GM12878 (cell line): ENCODE measurements at regions not wholly inside any gene's neighbourhood (a gene's known extent, or its start where the extent isn't known, plus 50 kb on each side); places are given as distances from the start of the nearest gene placed in this dataset.

Experiments
- ATAC-seq: fragments of 200-7000 bp; cut with Tn5 transposase; 3 replicates; pipeline ENCODE4 v1.9.1; 2020; ENCODE audit warnings: mild to moderate bottlenecking, moderate library complexity
- BruUV-seq: library from RNA; stranded (reverse); fragments of 400-500 nt; replicated peaks from 2 replicates; lab custom pipeline; 2021; lab: Mats Ljungman, UMichigan
- CTCF ChIA-PET: fragments of 300-600 bp; sonication (Branson Sonifier 250); formaldehyde crosslinking; extraction: SDS; loops from one replicate; lab custom pipeline; 2021; ENCODE audit warnings: inconsistent platforms; lab: Yijun Ruan, JAX
- POLR2A ChIA-PET: fragments of 350-600 bp; formaldehyde crosslinking; extraction: SDS; loops from one replicate; lab custom pipeline; 2021; ENCODE audit warnings: inconsistent platforms; lab: Charles Lee
- RAD21 ChIA-PET: fragments of 300-600 bp; sonication (Branson Sonifier 250); formaldehyde crosslinking; loops from one replicate; lab custom pipeline; 2023; ENCODE audit warnings: antibody characterized with exemption; ENCODE audit not compliant: unreplicated experiment; lab: Charles Lee
- SMC1A ChIA-PET: fragments of 300-600 bp; sonication (Branson Sonifier 250); formaldehyde crosslinking; loops from one replicate; lab custom pipeline; 2023; ENCODE audit not compliant: unreplicated experiment, uncharacterized antibody; lab: Charles Lee
- DNase-seq: peaks from one replicate; pipeline ENCODE4 v3.0.0-alpha.2; 2011; ENCODE audit warnings: low read depth, low spot score
- FAIRE-seq: peaks from 3 replicates; lab custom pipeline; 2011; peaks lifted over from hg19 to GRCh38; lab: Jason Lieb, UNC
- H2AFZ ChIP-seq: 2 replicates; pipeline ENCODE4 v1.6.0; 2011; ENCODE audit warnings: low read depth, low read length, control low read depth; ENCODE audit not compliant: control insufficient read depth
- H3K27ac ChIP-seq: 2 replicates; pipeline ENCODE4 v1.5.1; 2011; ENCODE audit warnings: control low read depth; ENCODE audit not compliant: control insufficient read depth, insufficient read depth
- H3K27me3 ChIP-seq, 2 experiments: replicated peaks in 1 of 2; 2 replicates each; pipeline versions ENCODE4 v1.6.0 to v1.6.1; 2011; ENCODE audit warnings: low read length in 1 of 2; ENCODE audit not compliant: control insufficient read depth in 2 of 2, insufficient read depth in 2 of 2
- H3K36me3 ChIP-seq, 2 experiments: 2 replicates each; pipeline ENCODE4 v1.5.1; 2011; ENCODE audit warnings: low read length in 1 of 2; ENCODE audit not compliant: control insufficient read depth in 2 of 2, insufficient read depth in 2 of 2
- H3K4me1 ChIP-seq: 2 replicates; pipeline ENCODE4 v1.6.1; 2011; ENCODE audit warnings: mild to moderate bottlenecking, low read length, moderate library complexity, mixed read lengths; ENCODE audit not compliant: control insufficient read depth, insufficient read depth
- H3K4me2 ChIP-seq: 2 replicates; pipeline ENCODE4 v1.6.0; 2011; ENCODE audit warnings: control low read depth; ENCODE audit not compliant: control insufficient read depth, insufficient read depth
- H3K4me3 ChIP-seq: fragments of 200-600 bp; sonication (generic); 2 replicates; pipeline ENCODE4 v1.5.1; 2016
- H3K79me2 ChIP-seq: 2 replicates; pipeline ENCODE4 v1.6.0; 2011; ENCODE audit warnings: low read length; ENCODE audit not compliant: control insufficient read depth, insufficient read depth
- H3K9ac ChIP-seq: 2 replicates; pipeline ENCODE4 v1.8.0; 2011; ENCODE audit warnings: low read length, control low read depth, mixed read lengths; ENCODE audit not compliant: control insufficient read depth, insufficient read depth
- H3K9me3 ChIP-seq: replicated peaks from 3 replicates; pipeline ENCODE4 v1.5.1; 2011; ENCODE audit warnings: mild to moderate bottlenecking, low read length; ENCODE audit not compliant: control insufficient read depth, insufficient read depth
- H4K20me1 ChIP-seq: 2 replicates; pipeline ENCODE4 v1.6.0; 2011; ENCODE audit not compliant: control insufficient read depth, insufficient read depth
- CBFB ChIP-seq: IDR thresholded peaks from 2 replicates; pipeline ENCODE4 v1.6.1; 2016; ENCODE audit warnings: antibody characterized with exemption, low read depth
- CBX3 ChIP-seq: fragments of 200-600 bp; sonication (generic); IDR thresholded peaks from 2 replicates; pipeline ENCODE4 v1.6.1; 2016; ENCODE audit warnings: low read depth, borderline replicate concordance
- CREB1 ChIP-seq: IDR thresholded peaks from 2 replicates; pipeline ENCODE4 v1.6.1; 2012; ENCODE audit warnings: low read depth, mild to moderate bottlenecking, inconsistent platforms
- EED ChIP-seq: sonication (generic); IDR thresholded peaks from 2 replicates; pipeline ENCODE4 v1.6.1; 2016; ENCODE audit warnings: antibody characterized with exemption, low read depth
- HCFC1 ChIP-seq: fragments of 150-350 bp; IDR thresholded peaks from 2 replicates; pipeline ENCODE4 v1.6.1; 2014; ENCODE audit warnings: low read length
- KLF5 ChIP-seq: fragments of 450-650 bp; IDR thresholded peaks from 2 replicates; pipeline ENCODE4 v1.6.1; 2014; ENCODE audit warnings: mild to moderate bottlenecking; ENCODE audit not compliant: partially characterized antibody
- RBBP5 ChIP-seq: fragments of 200-600 bp; sonication (generic); conservative IDR thresholded peaks from 2 replicates; pipeline ENCODE4 v1.6.1; 2016
- RUNX3 ChIP-seq: IDR thresholded peaks from 2 replicates; pipeline ENCODE4 v1.6.1; 2012; ENCODE audit warnings: low read length, inconsistent platforms
- SMC3 ChIP-seq: IDR thresholded peaks from 2 replicates; pipeline ENCODE4 v1.6.1; 2011; ENCODE audit warnings: low read length, improper control_type of control experiment, borderline replicate concordance
- ZNF274 ChIP-seq: IDR thresholded peaks from one replicate; pipeline ENCODE4 v1.8.0; 2011; ENCODE audit not compliant: insufficient read length, insufficient read depth
- WGBS: methylation state at CpG from one replicate; pipeline ENCODE4 v1.1.6; 2016; ENCODE audit warnings: low lambda C conversion rate; ENCODE audit not compliant: insufficient replicate concordance, insufficient coverage; ENCODE audit errors: missing lambda C conversion rate; 5-methylcytosine and 5-hydroxymethylcytosine counted together
- in situ Hi-C: fragments of 300-500 bp; cut with MboI; formaldehyde crosslinking; loops from 9 replicates; pipeline ENCODE4 v1.14.3; 2018; ENCODE audit warnings: mixed read lengths
- intact Hi-C: fragments of 100-400 bp; cut with micrococcal nuclease; formaldehyde crosslinking; loops from one replicate; pipeline ENCODE4 v1.14.2; 2022; ENCODE audit not compliant: unreplicated experiment
- TF ChIP-seq, protein P1 (sequence below): fragments of 450-650 bp; IDR thresholded peaks from 2 replicates; pipeline ENCODE4 v1.6.1; 2017; ENCODE audit warnings: mild to moderate bottlenecking, moderate library complexity

DNA sequence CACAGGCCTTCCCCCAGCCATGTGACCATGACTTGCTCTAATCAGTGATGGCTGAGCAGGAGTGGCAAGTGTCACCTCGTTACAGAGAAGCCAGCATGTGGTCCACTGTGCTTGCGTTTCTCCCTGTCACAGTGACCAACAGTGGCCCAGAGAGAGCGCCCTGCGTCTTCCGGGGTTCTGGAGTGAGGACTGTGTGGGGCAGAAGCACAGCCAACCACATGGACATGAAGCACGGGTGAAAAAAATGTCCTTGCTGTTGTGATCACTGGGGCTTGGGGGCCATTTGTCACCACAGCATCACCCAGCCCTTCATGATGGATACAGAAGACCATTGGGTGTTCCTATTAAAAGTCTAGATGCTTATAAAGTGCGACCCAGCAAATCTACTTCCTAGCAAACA, 174.6 kb upstream of the C14orf180 start:
- ChIA-PET RAD21 (no interaction called here), POLR2A (no interaction called here), CTCF (no interaction called here)
- in situ Hi-C loops (no loop called here), intact Hi-C loops (no loop called here)
- Histone ChIP-seq H3K4me3 (no peak overlapping the region), H3K79me2 (no peaks in the 10 kb centered on the region), H3K9me3 (peaks cover 5% of the 10 kb centered on the region; the same call in 2 of the 3 replicates), H3K36me3 (no peaks in the 10 kb centered on the region), H3K9ac (no peak overlapping the region), H3K27ac (no peak overlapping the region), H3K4me2 (no peak overlapping the region), H2AFZ (no peak overlapping the region), H4K20me1 (no peaks in the 10 kb centered on the region), H3K27me3 (no peaks in the 10 kb centered on the region; a peak in 1 of 4 replicates)
- WGBS: 52% methylated on average over 7 of the region's 7 CpGs
- FAIRE-seq (no peak), ATAC-seq (no peak), DNase-seq (no peak)
- BruUV-seq: no TSS peak
- TF ChIP-seq RBBP5: no peak
- TF ChIP-seq, protein P1, sequence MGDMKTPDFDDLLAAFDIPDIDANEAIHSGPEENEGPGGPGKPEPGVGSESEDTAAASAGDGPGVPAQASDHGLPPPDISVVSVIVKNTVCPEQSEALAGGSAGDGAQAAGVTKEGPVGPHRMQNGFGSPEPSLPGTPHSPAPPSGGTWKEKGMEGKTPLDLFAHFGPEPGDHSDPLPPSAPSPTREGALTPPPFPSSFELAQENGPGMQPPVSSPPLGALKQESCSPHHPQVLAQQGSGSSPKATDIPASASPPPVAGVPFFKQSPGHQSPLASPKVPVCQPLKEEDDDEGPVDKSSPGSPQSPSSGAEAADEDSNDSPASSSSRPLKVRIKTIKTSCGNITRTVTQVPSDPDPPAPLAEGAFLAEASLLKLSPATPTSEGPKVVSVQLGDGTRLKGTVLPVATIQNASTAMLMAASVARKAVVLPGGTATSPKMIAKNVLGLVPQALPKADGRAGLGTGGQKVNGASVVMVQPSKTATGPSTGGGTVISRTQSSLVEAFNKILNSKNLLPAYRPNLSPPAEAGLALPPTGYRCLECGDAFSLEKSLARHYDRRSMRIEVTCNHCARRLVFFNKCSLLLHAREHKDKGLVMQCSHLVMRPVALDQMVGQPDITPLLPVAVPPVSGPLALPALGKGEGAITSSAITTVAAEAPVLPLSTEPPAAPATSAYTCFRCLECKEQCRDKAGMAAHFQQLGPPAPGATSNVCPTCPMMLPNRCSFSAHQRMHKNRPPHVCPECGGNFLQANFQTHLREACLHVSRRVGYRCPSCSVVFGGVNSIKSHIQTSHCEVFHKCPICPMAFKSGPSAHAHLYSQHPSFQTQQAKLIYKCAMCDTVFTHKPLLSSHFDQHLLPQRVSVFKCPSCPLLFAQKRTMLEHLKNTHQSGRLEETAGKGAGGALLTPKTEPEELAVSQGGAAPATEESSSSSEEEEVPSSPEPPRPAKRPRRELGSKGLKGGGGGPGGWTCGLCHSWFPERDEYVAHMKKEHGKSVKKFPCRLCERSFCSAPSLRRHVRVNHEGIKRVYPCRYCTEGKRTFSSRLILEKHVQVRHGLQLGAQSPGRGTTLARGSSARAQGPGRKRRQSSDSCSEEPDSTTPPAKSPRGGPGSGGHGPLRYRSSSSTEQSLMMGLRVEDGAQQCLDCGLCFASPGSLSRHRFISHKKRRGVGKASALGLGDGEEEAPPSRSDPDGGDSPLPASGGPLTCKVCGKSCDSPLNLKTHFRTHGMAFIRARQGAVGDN: no peak
- no peak for TF ChIP-seq ZNF274
- no peak for TF ChIP-seq EED
- TF ChIP-seq KLF5: no peak
- TF ChIP-seq CREB1: no peak
- TF ChIP-seq CBX3: no peak
- TF ChIP-seq CBFB: no peak
- TF ChIP-seq SMC3: no peak
- no peak for TF ChIP-seq HCFC1
- no peak for TF ChIP-seq RUNX3
- TF ChIP-seq, all 136 proteins: peak for 0
- no peaks in the 10 kb centered on the region for H3K4me1 ChIP-seq
- SMC1A ChIA-PET: interaction anchor here (1.2 to 1.4 kb wide), 2 partner anchors 13 to 93 kb away, joined by 3 to 4 read pairs; no protein-coding TSS in a partner anchor
